ENCODE measurements at regions not wholly inside any gene's neighbourhood (a gene's known extent, or its start where the extent isn't known, plus 50 kb on each side); places are given as distances from the start of the nearest gene placed in this dataset.

- TF ChIP-seq GABPA (IDR thresholded peaks at IDR 0.05; ENCODE audit: low read depth) (no peak), ZNF592 (IDR thresholded peaks at IDR 0.05) (no peak), NR2F1 (conservative IDR thresholded peaks at IDR 0.05) (no peak), SMC3 (IDR thresholded peaks at IDR 0.05; ENCODE audit: borderline replicate concordance, low read length) (no peak), JUNB (IDR thresholded peaks at IDR 0.05) (no peak), CTCF (IDR thresholded peaks at IDR 0.05 in 2 of 3, conservative IDR thresholded peaks at IDR 0.05 in 1 of 3; ENCODE audit: control insufficient read depth in 2 of 3, extremely low read depth in 1 of 3, insufficient read depth in 1 of 3, low read depth in 3 of 3, low read length in 3 of 3) (no peak), PKNOX1 (IDR thresholded peaks at IDR 0.05) (no peak), ZNF274 (IDR thresholded peaks at IDR 0.05; ENCODE audit: insufficient read depth, insufficient read length) (no peak), POLR2AphosphoS5 (IDR thresholded peaks at IDR 0.05; ENCODE audit: low read length) (no peak), NFYA (IDR thresholded peaks at IDR 0.05; ENCODE audit: borderline replicate concordance, low read depth, low read length) (no peak), RCOR1 (conservative IDR thresholded peaks at IDR 0.05; ENCODE audit: low read depth, low read length) (no peak), JUND (IDR thresholded peaks at IDR 0.05; ENCODE audit: low read depth, low read length) (no peak), RAD21 (IDR thresholded peaks at IDR 0.05; ENCODE audit: insufficient read depth, low read depth, low read length) (no peak), BHLHE40 (IDR thresholded peaks at IDR 0.05; ENCODE audit: borderline replicate concordance in 1 of 2, low read depth in 2 of 2, low read length in 1 of 2) (no peak)
Measured at GRCh38 chr1:56370513-56370912, 208.8 kb downstream of the PLPP3 start.
